Memory B cell (primary cell): ENCODE measurements at regions not wholly inside any gene's neighbourhood (a gene's known extent, or its start where the extent isn't known, plus 50 kb on each side); places are given as distances from the start of the nearest gene placed in this dataset.

Experiments
- ATAC-seq: fragments of 150-1000 bp; cut with Tn5 transposase; 2 replicates; pipeline ENCODE4 v1.10.0; 2021; ENCODE audit warnings: low read depth, mild to moderate bottlenecking, moderate library complexity
- DNase-seq, 2 donors: peaks; one replicate each; pipeline ENCODE4 v3.0.0; 2022; ENCODE audit warnings: low spot score in 2 of 2
- H3K27ac Mint-ChIP-seq: one replicate; pipeline ENCODE4 v1.8.0; 2022; ENCODE audit warnings: mild to moderate bottlenecking, moderate library complexity, mixed read lengths
- H3K27me3 Mint-ChIP-seq: one replicate; pipeline ENCODE4 v1.8.0; 2022; ENCODE audit warnings: mixed read lengths
- H3K36me3 Mint-ChIP-seq: one replicate; pipeline ENCODE4 v1.8.0; 2022; ENCODE audit warnings: mild to moderate bottlenecking, mixed read lengths
- H3K4me1 Mint-ChIP-seq: one replicate; pipeline ENCODE4 v1.8.0; 2022; ENCODE audit warnings: mixed read lengths
- H3K4me3 Mint-ChIP-seq: one replicate; pipeline ENCODE4 v1.8.0; 2022; ENCODE audit warnings: mild to moderate bottlenecking, moderate library complexity, mixed read lengths
- H3K9me3 Mint-ChIP-seq: one replicate; pipeline ENCODE4 v1.8.0; 2022; ENCODE audit warnings: mixed read lengths

GRCh38 chr5:175257128-175257846 lies 186.7 kb downstream of the DRD1 start:
- peaks cover 4% of the 10 kb centered on the region for H3K9me3 Mint-ChIP-seq
- no peaks in the 10 kb centered on the region for H3K4me1 Mint-ChIP-seq
- H3K27me3 Mint-ChIP-seq, result peaks cover 1% of the 10 kb centered on the region
- H3K4me3 Mint-ChIP-seq, result no peak overlapping the region
- DNase-seq (no peak), ATAC-seq (no peak)
- H3K27ac Mint-ChIP-seq, result no peak overlapping the region
- no peaks in the 10 kb centered on the region for H3K36me3 Mint-ChIP-seq

- Mint-ChIP-seq H3K36me3 (no peaks in the 10 kb centered on the region), H3K4me3 (no peak overlapping the region), H3K4me1 (no peaks in the 10 kb centered on the region), H3K9me3 (no peaks in the 10 kb centered on the region), H3K27me3 (peaks cover 3% of the 10 kb centered on the region), H3K27ac (no peak overlapping the region)
- DNase-seq, result no peak
- no peak for ATAC-seq
Measured at GRCh38 chr5:175254155-175254554, 189.8 kb downstream of the DRD1 start.

- Mint-ChIP-seq H3K4me3 (no peak overlapping the region), H3K36me3 (no peaks in the 10 kb centered on the region), H3K27me3 (peaks cover 3% of the 10 kb centered on the region), H3K4me1 (no peaks in the 10 kb centered on the region), H3K27ac (no peak overlapping the region), H3K9me3 (no peaks in the 10 kb centered on the region)
- no peak for DNase-seq
- no peak for ATAC-seq
Measured at GRCh38 chr5:175253597-175253996, 190.4 kb downstream of the DRD1 start.

GRCh38 chr5:175252234-175252805 lies 191.7 kb downstream of the DRD1 start:
- Mint-ChIP-seq H3K36me3 (no peaks in the 10 kb centered on the region), H3K27ac (no peak overlapping the region), H3K4me3 (no peak overlapping the region), H3K27me3 (peaks cover 3% of the 10 kb centered on the region), H3K9me3 (no peaks in the 10 kb centered on the region), H3K4me1 (no peaks in the 10 kb centered on the region)
- no peak for DNase-seq
- no peak for ATAC-seq

- ATAC-seq, result no peak
- Mint-ChIP-seq H3K9me3 (peaks cover 1% of the 10 kb centered on the region), H3K4me3 (no peak overlapping the region), H3K27ac (no peak overlapping the region), H3K36me3 (no peaks in the 10 kb centered on the region), H3K27me3 (peaks cover 10% of the 10 kb centered on the region), H3K4me1 (no peaks in the 10 kb centered on the region)
- no peak for DNase-seq
Measured at GRCh38 chr5:175250426-175250825, 193.6 kb downstream of the DRD1 start.

- ATAC-seq (no peak), DNase-seq (no peak)
- Mint-ChIP-seq H3K27ac (no peak overlapping the region), H3K36me3 (no peaks in the 10 kb centered on the region), H3K27me3 (peaks cover 10% of the 10 kb centered on the region), H3K4me3 (no peak overlapping the region), H3K4me1 (no peaks in the 10 kb centered on the region), H3K9me3 (peaks cover 1% of the 10 kb centered on the region)
Measured at GRCh38 chr5:175248416-175248905, 195.5 kb downstream of the DRD1 start.

GRCh38 chr5:175246889-175247520 lies 197.0 kb downstream of the DRD1 start:
- no peaks in the 10 kb centered on the region for H3K36me3 Mint-ChIP-seq
- no peak overlapping the region for H3K27ac Mint-ChIP-seq
- H3K9me3 Mint-ChIP-seq, result peaks cover 1% of the 10 kb centered on the region
- H3K27me3 Mint-ChIP-seq, result peaks cover 10% of the 10 kb centered on the region
- ATAC-seq (no peak), DNase-seq (no peak)
- H3K4me3 Mint-ChIP-seq, result no peak overlapping the region
- no peaks in the 10 kb centered on the region for H3K4me1 Mint-ChIP-seq

- Mint-ChIP-seq H3K9me3 (peaks cover 1% of the 10 kb centered on the region), H3K27me3 (peaks cover 12% of the 10 kb centered on the region), H3K4me1 (no peaks in the 10 kb centered on the region), H3K36me3 (no peaks in the 10 kb centered on the region), H3K27ac (no peak overlapping the region), H3K4me3 (no peak overlapping the region)
- no peak for DNase-seq
- no peak for ATAC-seq
Measured at GRCh38 chr5:175246242-175246888, 197.6 kb downstream of the DRD1 start.

- H3K9me3 Mint-ChIP-seq, result peaks cover 1% of the 10 kb centered on the region
- H3K4me3 Mint-ChIP-seq, result no peak overlapping the region
- ATAC-seq, result no peak
- H3K27ac Mint-ChIP-seq, result no peak overlapping the region
- no peaks in the 10 kb centered on the region for H3K36me3 Mint-ChIP-seq
- H3K4me1 Mint-ChIP-seq, result no peaks in the 10 kb centered on the region
- peaks cover 13% of the 10 kb centered on the region for H3K27me3 Mint-ChIP-seq
- no peak for DNase-seq
Measured at GRCh38 chr5:175243441-175243840, 200.5 kb downstream of the DRD1 start.

- H3K27ac Mint-ChIP-seq, result no peak overlapping the region
- H3K36me3 Mint-ChIP-seq, result no peaks in the 10 kb centered on the region
- H3K4me1 Mint-ChIP-seq, result no peaks in the 10 kb centered on the region
- peaks cover 13% of the 10 kb centered on the region for H3K27me3 Mint-ChIP-seq
- H3K4me3 Mint-ChIP-seq, result no peak overlapping the region
- ATAC-seq (no peak), DNase-seq (no peak)
- H3K9me3 Mint-ChIP-seq, result peaks cover 1% of the 10 kb centered on the region
Measured at GRCh38 chr5:175242207-175242606, 201.8 kb downstream of the DRD1 start.

- Mint-ChIP-seq H3K4me1 (no peaks in the 10 kb centered on the region), H3K27ac (no peak overlapping the region), H3K27me3 (peaks cover 4% of the 10 kb centered on the region), H3K4me3 (no peak overlapping the region), H3K9me3 (no peaks in the 10 kb centered on the region), H3K36me3 (no peaks in the 10 kb centered on the region)
- DNase-seq (no peak), ATAC-seq (no peak)
Measured at GRCh38 chr5:175238326-175238725, 205.7 kb downstream of the DRD1 start.

- Mint-ChIP-seq H3K4me1 (no peaks in the 10 kb centered on the region), H3K9me3 (no peaks in the 10 kb centered on the region), H3K27me3 (peaks cover 2% of the 10 kb centered on the region), H3K36me3 (no peaks in the 10 kb centered on the region), H3K27ac (no peak overlapping the region), H3K4me3 (no peak overlapping the region)
- DNase-seq (no peak), ATAC-seq (no peak)
Measured at GRCh38 chr5:175236176-175236575, 207.8 kb downstream of the DRD1 start.

- ATAC-seq, result no peak
- DNase-seq, result no peak
- H3K4me1 Mint-ChIP-seq, result no peaks in the 10 kb centered on the region
- H3K9me3 Mint-ChIP-seq, result no peaks in the 10 kb centered on the region
- H3K4me3 Mint-ChIP-seq, result no peak overlapping the region
- peaks cover 2% of the 10 kb centered on the region for H3K27me3 Mint-ChIP-seq
- H3K36me3 Mint-ChIP-seq, result no peaks in the 10 kb centered on the region
- H3K27ac Mint-ChIP-seq, result no peak overlapping the region
Measured at GRCh38 chr5:175235251-175235960, 208.6 kb downstream of the DRD1 start.

GRCh38 chr5:175230299-175230698 lies 213.7 kb downstream of the DRD1 start:
- no peaks in the 10 kb centered on the region for H3K27me3 Mint-ChIP-seq
- no peak overlapping the region for H3K27ac Mint-ChIP-seq
- ATAC-seq (no peak), DNase-seq (no peak)
- H3K9me3 Mint-ChIP-seq, result peaks cover 3% of the 10 kb centered on the region
- no peak overlapping the region for H3K4me3 Mint-ChIP-seq
- H3K36me3 Mint-ChIP-seq, result no peaks in the 10 kb centered on the region
- no peaks in the 10 kb centered on the region for H3K4me1 Mint-ChIP-seq
